Vagina (tissue), 2 donors: ENCODE measurements at regions not wholly inside any gene's neighbourhood (a gene's known extent, or its start where the extent isn't known, plus 50 kb on each side); places are given as distances from the start of the nearest gene placed in this dataset.

Source experiments
- DNase-seq, 2 donors: peaks; one replicate each; pipeline ENCODE4 v3.0.0-alpha.2; 2017; ENCODE audit errors: extremely low spot score in 2 of 2
- H3K27ac ChIP-seq: fragments of 200-600 bp; sonication (generic); one replicate; pipeline ENCODE4 v1.5.1; 2019
- H3K27me3 ChIP-seq: fragments of 200-600 bp; sonication (generic); one replicate; pipeline ENCODE4 v1.5.1; 2019
- H3K36me3 ChIP-seq, 2 donors: fragments of 200-600 bp; sonication (generic); one replicate each; pipeline ENCODE4 v1.5.1; 2017 to 2019
- H3K4me1 ChIP-seq: fragments of 200-600 bp; sonication (generic); one replicate; pipeline ENCODE4 v1.5.1; 2019
- H3K4me3 ChIP-seq, 2 donors: fragments of 200-600 bp; sonication (generic); 1 replicate in 1 of 2; 2 replicates in 1 of 2; pipeline ENCODE4 v1.5.1; 2016 to 2019
- H3K9me3 ChIP-seq: fragments of 200-600 bp; sonication (generic); one replicate; pipeline ENCODE4 v1.5.1; 2019
- POLR2A ChIP-seq, 2 donors: fragments of 450-650 bp; IDR thresholded peaks; one replicate each; pipeline ENCODE4 v1.6.1; 2017; ENCODE audit warnings: antibody characterized with exemption in 2 of 2, mild to moderate bottlenecking in 2 of 2, moderate library complexity in 2 of 2
- POLR2AphosphoS5 ChIP-seq, 2 donors: sonication (generic); formaldehyde crosslinking; IDR thresholded peaks; one replicate each; pipeline ENCODE4 v1.9.0; 2017; ENCODE audit warnings: antibody characterized with exemption in 2 of 2, mild to moderate bottlenecking in 2 of 2, low read depth in 1 of 2; ENCODE audit not compliant: insufficient read depth in 1 of 2
- intact Hi-C: fragments of 100-400 bp; cut with DNase I; formaldehyde crosslinking; loops from one replicate; pipeline ENCODE4 v1.15.1; 2023
- TF ChIP-seq, protein P1 (sequence below), 3 experiments: fragments of 450-650 bp in 2 of 3; fragments of 200-600 bp in 1 of 3; sonication (generic) in 1 of 3; IDR thresholded peaks; one replicate each; pipeline ENCODE4 v1.5.1; 2017 to 2019; ENCODE audit warnings: antibody characterized with exemption in 3 of 3, mild to moderate bottlenecking in 2 of 3, moderate library complexity in 2 of 3

DNA sequence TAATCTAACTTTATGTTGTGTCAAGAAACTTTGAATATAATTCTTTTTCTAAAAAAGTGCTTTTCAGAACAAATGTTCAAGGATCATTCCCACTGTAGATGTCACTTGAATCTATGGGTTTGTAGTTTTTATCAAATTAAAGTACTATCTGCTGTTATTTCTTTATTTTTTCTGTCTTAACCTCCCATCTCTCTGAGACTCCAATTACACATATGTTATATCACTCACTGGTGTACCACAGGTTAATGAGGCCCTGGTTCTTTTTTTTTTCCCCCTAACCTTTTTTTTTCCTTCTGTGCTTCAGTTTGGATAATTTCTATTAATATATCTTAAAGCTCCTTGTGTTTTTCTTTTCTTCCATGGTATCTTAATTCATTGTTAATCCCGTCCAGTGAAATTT, 279.9 kb upstream of the RGS6 start:
- Histone ChIP-seq H3K27me3 (no peaks in the 10 kb centered on the region), H3K4me1 (no peaks in the 10 kb centered on the region), H3K4me3 (no peak overlapping the region), H3K9me3 (peaks cover 3% of the 10 kb centered on the region), H3K36me3 (peaks cover 0 to 5% of the 10 kb centered on the region in 2 donors), H3K27ac (no peak overlapping the region)
- no peak for DNase-seq
- TF ChIP-seq POLR2A (IDR thresholded peaks at IDR 0.05) (no peak), POLR2AphosphoS5 (IDR thresholded peaks at IDR 0.05; ENCODE audit: insufficient read depth in 1 of 2, low read depth in 1 of 2) (no peak)
- TF ChIP-seq, protein P1, sequence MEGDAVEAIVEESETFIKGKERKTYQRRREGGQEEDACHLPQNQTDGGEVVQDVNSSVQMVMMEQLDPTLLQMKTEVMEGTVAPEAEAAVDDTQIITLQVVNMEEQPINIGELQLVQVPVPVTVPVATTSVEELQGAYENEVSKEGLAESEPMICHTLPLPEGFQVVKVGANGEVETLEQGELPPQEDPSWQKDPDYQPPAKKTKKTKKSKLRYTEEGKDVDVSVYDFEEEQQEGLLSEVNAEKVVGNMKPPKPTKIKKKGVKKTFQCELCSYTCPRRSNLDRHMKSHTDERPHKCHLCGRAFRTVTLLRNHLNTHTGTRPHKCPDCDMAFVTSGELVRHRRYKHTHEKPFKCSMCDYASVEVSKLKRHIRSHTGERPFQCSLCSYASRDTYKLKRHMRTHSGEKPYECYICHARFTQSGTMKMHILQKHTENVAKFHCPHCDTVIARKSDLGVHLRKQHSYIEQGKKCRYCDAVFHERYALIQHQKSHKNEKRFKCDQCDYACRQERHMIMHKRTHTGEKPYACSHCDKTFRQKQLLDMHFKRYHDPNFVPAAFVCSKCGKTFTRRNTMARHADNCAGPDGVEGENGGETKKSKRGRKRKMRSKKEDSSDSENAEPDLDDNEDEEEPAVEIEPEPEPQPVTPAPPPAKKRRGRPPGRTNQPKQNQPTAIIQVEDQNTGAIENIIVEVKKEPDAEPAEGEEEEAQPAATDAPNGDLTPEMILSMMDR (IDR thresholded peaks at IDR 0.05): no peak
- intact Hi-C loops: no loop called here

DNA sequence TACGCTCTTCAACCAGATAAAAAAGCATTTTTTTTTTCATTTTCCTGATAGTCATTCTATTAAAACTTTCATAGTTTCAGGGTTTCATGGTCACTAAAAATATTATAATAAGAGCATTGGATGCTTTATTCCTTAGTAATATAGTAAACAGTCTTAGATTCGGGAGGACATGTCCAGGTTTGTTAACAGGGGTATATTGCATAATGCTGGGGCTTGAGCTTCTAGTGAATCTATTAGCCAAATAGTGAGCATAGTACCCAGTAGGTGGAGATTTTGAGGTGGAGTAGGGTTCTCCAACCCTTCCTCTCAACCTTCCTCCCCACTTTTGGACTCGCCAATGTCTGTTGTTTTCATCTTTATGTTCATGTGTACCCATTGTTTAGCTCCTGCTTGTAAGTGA, 277.4 kb upstream of the RGS6 start:
- Histone ChIP-seq H3K27me3 (no peaks in the 10 kb centered on the region), H3K4me3 (no peak overlapping the region), H3K36me3 (peaks cover 0 to 5% of the 10 kb centered on the region in 2 donors), H3K4me1 (no peaks in the 10 kb centered on the region), H3K27ac (no peak overlapping the region), H3K9me3 (peaks cover 3% of the 10 kb centered on the region)
- intact Hi-C loops: no loop called here
- DNase-seq: no peak
- TF ChIP-seq POLR2AphosphoS5 (IDR thresholded peaks at IDR 0.05; ENCODE audit: insufficient read depth in 1 of 2, low read depth in 1 of 2): no peak
- TF ChIP-seq POLR2A (IDR thresholded peaks at IDR 0.05): no peak
- TF ChIP-seq, protein P1 (IDR thresholded peaks at IDR 0.05): no peak

DNA sequence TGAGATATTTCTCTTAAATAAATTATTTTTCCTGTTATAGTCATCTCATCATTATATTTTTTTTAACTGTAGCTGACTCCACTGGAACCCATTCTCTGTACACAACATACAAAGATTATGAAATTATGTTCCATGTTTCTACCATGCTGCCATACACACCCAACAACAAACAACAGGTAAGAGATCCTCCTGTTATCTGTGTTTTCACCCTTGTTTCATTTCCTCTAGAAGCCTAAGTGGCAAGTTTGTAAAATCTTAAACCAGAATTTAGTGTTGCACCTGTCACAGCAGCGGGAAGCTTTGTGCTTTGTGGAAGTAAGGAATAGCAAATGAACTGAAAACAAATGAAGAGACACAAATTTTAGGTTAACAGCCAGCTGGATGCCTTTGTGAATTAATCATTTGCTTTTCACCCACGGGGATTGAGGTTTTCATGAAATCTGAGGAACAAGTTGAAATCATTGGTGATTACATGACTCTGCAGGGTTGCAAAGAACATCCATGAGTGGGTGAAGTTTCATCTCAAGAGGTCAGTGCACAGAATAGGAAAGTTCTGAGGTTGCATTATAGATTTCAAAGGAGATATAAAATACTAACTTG, 273.9 kb upstream of the RGS6 start:
- Histone ChIP-seq H3K4me1 (no peaks in the 10 kb centered on the region), H3K27ac (no peak overlapping the region), H3K9me3 (no peaks in the 10 kb centered on the region), H3K27me3 (no peaks in the 10 kb centered on the region), H3K36me3 (no peaks in the 10 kb centered on the region), H3K4me3 (no peak overlapping the region)
- no peak for DNase-seq
- intact Hi-C loops: no loop called here
- TF ChIP-seq, protein P1 (IDR thresholded peaks at IDR 0.05): no peak
- TF ChIP-seq POLR2AphosphoS5 (IDR thresholded peaks at IDR 0.05; ENCODE audit: insufficient read depth in 1 of 2, low read depth in 1 of 2): no peak
- no peak for TF ChIP-seq POLR2A (IDR thresholded peaks at IDR 0.05)

DNA sequence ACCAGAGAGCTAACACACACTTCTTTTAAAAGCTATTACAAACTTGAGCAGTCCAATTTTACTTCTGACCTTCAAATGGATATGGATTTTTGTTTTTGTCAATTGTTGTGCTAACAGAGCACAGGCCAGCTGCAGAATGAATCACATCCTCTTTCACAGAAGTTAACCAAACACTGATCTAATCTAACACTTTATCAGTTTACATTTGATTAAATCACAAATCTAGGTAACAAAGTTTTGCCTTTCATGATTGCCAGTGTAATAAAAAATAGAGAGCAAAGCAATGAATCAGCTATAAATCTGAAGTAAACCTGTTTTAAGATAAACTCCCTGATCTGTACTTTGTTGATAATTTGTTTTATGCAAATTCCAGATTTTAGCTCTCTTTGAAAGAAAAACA, 273.1 kb upstream of the RGS6 start:
- H3K27me3 ChIP-seq: no peaks in the 10 kb centered on the region
- H3K36me3 ChIP-seq: no peaks in the 10 kb centered on the region
- no peak overlapping the region for H3K4me3 ChIP-seq
- TF ChIP-seq POLR2A (IDR thresholded peaks at IDR 0.05) (no peak), POLR2AphosphoS5 (IDR thresholded peaks at IDR 0.05; ENCODE audit: insufficient read depth in 1 of 2, low read depth in 1 of 2) (no peak)
- TF ChIP-seq, protein P1 (IDR thresholded peaks at IDR 0.05): no peak
- no peaks in the 10 kb centered on the region for H3K4me1 ChIP-seq
- no peaks in the 10 kb centered on the region for H3K9me3 ChIP-seq
- intact Hi-C loops: no loop called here
- H3K27ac ChIP-seq: no peak overlapping the region
- no peak for DNase-seq

DNA sequence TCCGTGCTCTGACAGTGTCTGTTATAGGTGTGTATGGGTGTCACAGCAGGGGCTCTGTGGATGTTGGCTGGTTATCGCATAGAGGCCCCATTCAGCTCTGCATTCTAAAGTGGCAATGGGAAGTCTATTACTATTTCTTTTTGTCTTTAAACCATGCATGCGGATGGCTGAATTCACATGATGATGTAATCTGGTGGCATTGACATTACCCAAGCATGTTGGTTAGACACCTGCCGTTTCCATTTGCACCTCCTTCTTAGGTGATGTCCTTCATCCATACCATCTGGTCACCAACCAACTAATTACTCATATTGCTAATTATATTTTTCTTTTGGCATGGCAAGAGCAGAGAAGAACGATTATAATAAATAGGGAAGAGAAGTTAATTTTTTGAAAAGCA, 270.8 kb upstream of the RGS6 start:
- Histone ChIP-seq H3K9me3 (no peaks in the 10 kb centered on the region), H3K4me3 (no peak overlapping the region), H3K36me3 (no peaks in the 10 kb centered on the region), H3K4me1 (no peaks in the 10 kb centered on the region), H3K27ac (no peak overlapping the region), H3K27me3 (no peaks in the 10 kb centered on the region)
- intact Hi-C loops: no loop called here
- TF ChIP-seq POLR2A (IDR thresholded peaks at IDR 0.05) (no peak), POLR2AphosphoS5 (IDR thresholded peaks at IDR 0.05; ENCODE audit: insufficient read depth in 1 of 2, low read depth in 1 of 2) (no peak)
- TF ChIP-seq, protein P1 (IDR thresholded peaks at IDR 0.05): no peak
- DNase-seq: no peak
